SK-N-SH (cell line): ENCODE measurements at regions not wholly inside any gene's neighbourhood (a gene's known extent, or its start where the extent isn't known, plus 50 kb on each side); places are given as distances from the start of the nearest gene placed in this dataset.

Source experiments
- CTCF ChIA-PET: fragments of 300-600, 350-600 bp; formaldehyde crosslinking; extraction: SDS; loops from one replicate; lab custom pipeline; 2021; lab: Yijun Ruan, JAX
- POLR2A ChIA-PET: fragments of 350-600 bp; sonication (Branson Sonifier 250); formaldehyde crosslinking; extraction: SDS; loops from one replicate; lab custom pipeline; 2020; ENCODE audit warnings: antibody characterized with exemption, inconsistent platforms; lab: Yijun Ruan, JAX
- DNase-seq: peaks from one replicate; pipeline ENCODE4 v3.0.0; 2012
- H2AFZ ChIP-seq: fragments of 200-600 bp; sonication (generic); 2 replicates; pipeline ENCODE4 v1.8.1; 2016; ENCODE audit warnings: antibody characterized with exemption, mild to moderate bottlenecking, low read depth
- H3F3A ChIP-seq: fragments of 200-600 bp; sonication (generic); replicated peaks from 2 replicates; pipeline ENCODE3; 2016; ENCODE audit warnings: antibody characterized with exemption, mild to moderate bottlenecking; ENCODE audit not compliant: insufficient read depth
- H3K27ac ChIP-seq, 2 experiments: fragments of 200-500 bp in 1 of 2; fragments of 200-600 bp in 1 of 2; sonication (Bioruptor generic) in 1 of 2; sonication (generic), shearing (Covaris generic) in 1 of 2; 2 replicates each; pipeline versions ENCODE4 v1.5.1 to v1.6.1; 2014 to 2016; ENCODE audit warnings: low read depth in 2 of 2, inconsistent platforms in 1 of 2, low read length in 1 of 2, mild to moderate bottlenecking in 1 of 2, mixed read lengths in 1 of 2
- H3K27me3 ChIP-seq: fragments of 200-600 bp; sonication (generic), shearing (Covaris generic); 2 replicates; pipeline ENCODE4 v1.6.1; 2016; ENCODE audit warnings: mixed run types; ENCODE audit not compliant: insufficient read depth
- H3K36me3 ChIP-seq, 2 experiments: fragments of 200-500 bp in 1 of 2; fragments of 200-600 bp in 1 of 2; sonication (Bioruptor generic) in 1 of 2; sonication (generic) in 1 of 2; replicated peaks in 1 of 2; 2 replicates each; pipeline versions ENCODE3 to v1.5.1; 2014 to 2016; ENCODE audit warnings: low read length in 1 of 2, mild to moderate bottlenecking in 1 of 2; ENCODE audit not compliant: insufficient read depth in 2 of 2, control insufficient read depth in 1 of 2
- H3K4me1 ChIP-seq, 2 experiments: fragments of 200-500 bp in 1 of 2; fragments of 200-600 bp in 1 of 2; sonication (Bioruptor generic) in 1 of 2; sonication (generic), shearing (Covaris generic) in 1 of 2; 2 replicates each; pipeline versions ENCODE4 v1.5.1 to v1.6.1; 2014 to 2016; ENCODE audit warnings: low read depth in 1 of 2, low read length in 1 of 2, mixed run types in 1 of 2; ENCODE audit not compliant: insufficient read depth in 2 of 2, control insufficient read depth in 1 of 2
- H3K4me2 ChIP-seq: fragments of 200-600 bp; sonication (generic), shearing (Covaris generic); 2 replicates; pipeline ENCODE4 v1.6.1; 2017; ENCODE audit warnings: mixed run types
- H3K4me3 ChIP-seq, 2 experiments: fragments of 200-500 bp in 1 of 2; fragments of 200-600 bp in 1 of 2; sonication (Bioruptor generic) in 1 of 2; sonication (generic), shearing (Covaris generic) in 1 of 2; 2 replicates each; pipeline versions ENCODE4 v1.5.1 to v1.8.1; 2014 to 2016; ENCODE audit warnings: low read depth in 2 of 2, inconsistent platforms in 1 of 2, low read length in 1 of 2, mild to moderate bottlenecking in 1 of 2, mixed read lengths in 1 of 2, moderate library complexity in 1 of 2
- H3K79me2 ChIP-seq: fragments of 200-600 bp; sonication (generic); 2 replicates; pipeline ENCODE4 v1.8.1; 2017; ENCODE audit warnings: mild to moderate bottlenecking; ENCODE audit not compliant: insufficient read depth
- H3K9ac ChIP-seq: fragments of 200-600 bp; sonication (generic); 2 replicates; pipeline ENCODE4 v1.6.1; 2017; ENCODE audit warnings: mixed run types
- H3K9me2 ChIP-seq: fragments of 200-600 bp; sonication (generic); 2 replicates; pipeline ENCODE4 v1.6.1; 2017; ENCODE audit warnings: mixed run types
- H3K9me3 ChIP-seq: fragments of 200-600 bp; sonication (generic); 2 replicates; pipeline ENCODE4 v1.6.1; 2017; ENCODE audit warnings: mixed run types, mild to moderate bottlenecking, moderate library complexity
- H4K20me1 ChIP-seq: fragments of 200-600 bp; sonication (generic); 2 replicates; pipeline ENCODE4 v1.6.1; 2017; ENCODE audit warnings: mild to moderate bottlenecking, mixed run types; ENCODE audit not compliant: insufficient read depth
- ELF1 ChIP-seq: IDR thresholded peaks from 2 replicates; pipeline ENCODE4 v1.4.0; 2012
- FOSL2 ChIP-seq: IDR thresholded peaks from 2 replicates; pipeline ENCODE4 v1.4.0; 2012; ENCODE audit warnings: low read depth, mild to moderate bottlenecking, moderate library complexity, borderline replicate concordance
- GABPA ChIP-seq: IDR thresholded peaks from 2 replicates; pipeline ENCODE4 v1.4.0; 2012; ENCODE audit warnings: low read depth, mild to moderate bottlenecking
- MEF2A ChIP-seq: IDR thresholded peaks from 2 replicates; pipeline ENCODE4 v1.4.0; 2012; ENCODE audit warnings: low read depth, borderline replicate concordance
- MXI1 ChIP-seq: IDR thresholded peaks from 2 replicates; pipeline ENCODE4 v1.6.1; 2012; ENCODE audit warnings: mild to moderate bottlenecking, low read depth, low read length, improper control_type of control experiment
- POLR2AphosphoS5 ChIP-seq: IDR thresholded peaks from 2 replicates; pipeline ENCODE4 v1.6.1; 2012; ENCODE audit warnings: low read depth, low read length
- RCOR1 ChIP-seq: fragments of 150-350 bp; IDR thresholded peaks from 2 replicates; pipeline ENCODE4 v1.6.1; 2017; ENCODE audit warnings: antibody characterized with exemption, low read length
- RXRA ChIP-seq: IDR thresholded peaks from 2 replicates; pipeline ENCODE4 v1.4.0; 2012; ENCODE audit warnings: low read depth, mild to moderate bottlenecking, borderline replicate concordance
- SIN3A ChIP-seq: IDR thresholded peaks from 2 replicates; pipeline ENCODE4 v1.6.1; 2012; ENCODE audit warnings: low read depth, mild to moderate bottlenecking, low read length, moderate library complexity, borderline replicate concordance
- SMC3 ChIP-seq: IDR thresholded peaks from 2 replicates; pipeline ENCODE4 v1.6.1; 2012; ENCODE audit warnings: low read depth, low read length, improper control_type of control experiment
- TAF1 ChIP-seq: IDR thresholded peaks from 2 replicates; pipeline ENCODE4 v1.6.1; 2012; ENCODE audit warnings: low read depth, mild to moderate bottlenecking, low read length, moderate library complexity, borderline replicate concordance
- WGBS: methylation state at CpG from one replicate; pipeline ENCODE4 v1.1.6; 2017; ENCODE audit warnings: low lambda C conversion rate; 5-methylcytosine and 5-hydroxymethylcytosine counted together
- TF ChIP-seq, protein P1 (sequence below): IDR thresholded peaks from 2 replicates; pipeline ENCODE4 v1.4.0; 2012; ENCODE audit warnings: low read depth, borderline replicate concordance
- TF ChIP-seq, protein P2 (sequence below): fragments of 200-600 bp; sonication (generic); IDR thresholded peaks from 2 replicates; pipeline ENCODE4 v1.6.1; 2017; ENCODE audit warnings: antibody characterized with exemption, mild to moderate bottlenecking, moderate library complexity
- TF ChIP-seq, protein P3 (sequence below): IDR thresholded peaks from 2 replicates; pipeline ENCODE4 v1.4.0; 2012; ENCODE audit warnings: low read depth
- TF ChIP-seq, protein P4 (sequence below): IDR thresholded peaks from 2 replicates; pipeline ENCODE4; 2012
- TF ChIP-seq, protein P5 (sequence below): fragments of 150-350 bp; IDR thresholded peaks from 2 replicates; pipeline ENCODE4 v1.6.1; 2017; ENCODE audit warnings: antibody characterized with exemption, low read length, low read depth, borderline replicate concordance

DNA sequence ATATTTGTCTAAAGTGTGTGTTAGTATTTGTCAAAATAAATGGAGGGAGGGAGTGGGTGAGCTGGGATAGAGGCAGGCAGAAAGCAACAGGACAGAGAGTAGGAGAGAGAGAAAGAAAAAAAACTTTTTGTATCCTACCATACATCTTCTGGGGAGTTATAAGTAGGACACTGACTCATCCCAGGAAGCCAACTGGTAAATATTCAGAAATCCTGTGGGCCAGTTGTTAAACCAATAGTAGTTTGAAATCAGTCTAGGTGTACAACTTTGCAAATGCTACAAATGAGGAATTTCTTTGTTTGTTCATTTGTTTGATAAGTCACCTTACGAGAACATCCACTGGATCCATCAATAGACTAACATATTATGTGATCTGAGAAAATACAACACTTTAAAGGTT, 980.9 kb downstream of the GATA3 start:
- no peak overlapping the region for H2AFZ ChIP-seq
- H3F3A ChIP-seq = no peaks in the 10 kb centered on the region
- H3K9me2 ChIP-seq = no peaks in the 10 kb centered on the region
- ChIA-PET POLR2A (no interaction called here), CTCF (no interaction called here)
- H4K20me1 ChIP-seq = no peaks in the 10 kb centered on the region
- no peak for DNase-seq
- no peaks in the 10 kb centered on the region for H3K9me3 ChIP-seq
- no peak overlapping the region for H3K4me2 ChIP-seq
- H3K4me1 ChIP-seq = no peaks in the 10 kb centered on the region
- 27% methylated on average over 1 of the region's 1 CpG for WGBS
- no peak overlapping the region for H3K9ac ChIP-seq
- no peak overlapping the region for H3K27ac ChIP-seq
- no peaks in the 10 kb centered on the region for H3K27me3 ChIP-seq
- no peak overlapping the region for H3K4me3 ChIP-seq
- H3K36me3 ChIP-seq = no peaks in the 10 kb centered on the region
- TF ChIP-seq TAF1 (no peak), SIN3A (no peak), RCOR1 (no peak), RXRA (no peak), GABPA (no peak), MXI1 (no peak), ELF1 (no peak), POLR2AphosphoS5 (no peak), SMC3 (no peak), MEF2A (no peak), FOSL2 (no peak)
- TF ChIP-seq, protein P1, sequence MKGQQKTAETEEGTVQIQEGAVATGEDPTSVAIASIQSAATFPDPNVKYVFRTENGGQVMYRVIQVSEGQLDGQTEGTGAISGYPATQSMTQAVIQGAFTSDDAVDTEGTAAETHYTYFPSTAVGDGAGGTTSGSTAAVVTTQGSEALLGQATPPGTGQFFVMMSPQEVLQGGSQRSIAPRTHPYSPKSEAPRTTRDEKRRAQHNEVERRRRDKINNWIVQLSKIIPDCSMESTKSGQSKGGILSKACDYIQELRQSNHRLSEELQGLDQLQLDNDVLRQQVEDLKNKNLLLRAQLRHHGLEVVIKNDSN = no peak
- TF ChIP-seq, protein P2, sequence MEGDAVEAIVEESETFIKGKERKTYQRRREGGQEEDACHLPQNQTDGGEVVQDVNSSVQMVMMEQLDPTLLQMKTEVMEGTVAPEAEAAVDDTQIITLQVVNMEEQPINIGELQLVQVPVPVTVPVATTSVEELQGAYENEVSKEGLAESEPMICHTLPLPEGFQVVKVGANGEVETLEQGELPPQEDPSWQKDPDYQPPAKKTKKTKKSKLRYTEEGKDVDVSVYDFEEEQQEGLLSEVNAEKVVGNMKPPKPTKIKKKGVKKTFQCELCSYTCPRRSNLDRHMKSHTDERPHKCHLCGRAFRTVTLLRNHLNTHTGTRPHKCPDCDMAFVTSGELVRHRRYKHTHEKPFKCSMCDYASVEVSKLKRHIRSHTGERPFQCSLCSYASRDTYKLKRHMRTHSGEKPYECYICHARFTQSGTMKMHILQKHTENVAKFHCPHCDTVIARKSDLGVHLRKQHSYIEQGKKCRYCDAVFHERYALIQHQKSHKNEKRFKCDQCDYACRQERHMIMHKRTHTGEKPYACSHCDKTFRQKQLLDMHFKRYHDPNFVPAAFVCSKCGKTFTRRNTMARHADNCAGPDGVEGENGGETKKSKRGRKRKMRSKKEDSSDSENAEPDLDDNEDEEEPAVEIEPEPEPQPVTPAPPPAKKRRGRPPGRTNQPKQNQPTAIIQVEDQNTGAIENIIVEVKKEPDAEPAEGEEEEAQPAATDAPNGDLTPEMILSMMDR = no peak
- TF ChIP-seq, protein P3, sequence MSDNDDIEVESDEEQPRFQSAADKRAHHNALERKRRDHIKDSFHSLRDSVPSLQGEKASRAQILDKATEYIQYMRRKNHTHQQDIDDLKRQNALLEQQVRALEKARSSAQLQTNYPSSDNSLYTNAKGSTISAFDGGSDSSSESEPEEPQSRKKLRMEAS = no peak
- TF ChIP-seq, protein P4, sequence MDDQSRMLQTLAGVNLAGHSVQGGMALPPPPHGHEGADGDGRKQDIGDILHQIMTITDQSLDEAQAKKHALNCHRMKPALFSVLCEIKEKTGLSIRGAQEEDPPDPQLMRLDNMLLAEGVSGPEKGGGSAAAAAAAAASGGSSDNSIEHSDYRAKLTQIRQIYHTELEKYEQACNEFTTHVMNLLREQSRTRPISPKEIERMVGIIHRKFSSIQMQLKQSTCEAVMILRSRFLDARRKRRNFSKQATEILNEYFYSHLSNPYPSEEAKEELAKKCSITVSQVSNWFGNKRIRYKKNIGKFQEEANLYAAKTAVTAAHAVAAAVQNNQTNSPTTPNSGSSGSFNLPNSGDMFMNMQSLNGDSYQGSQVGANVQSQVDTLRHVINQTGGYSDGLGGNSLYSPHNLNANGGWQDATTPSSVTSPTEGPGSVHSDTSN = no peak
- TF ChIP-seq, protein P5, sequence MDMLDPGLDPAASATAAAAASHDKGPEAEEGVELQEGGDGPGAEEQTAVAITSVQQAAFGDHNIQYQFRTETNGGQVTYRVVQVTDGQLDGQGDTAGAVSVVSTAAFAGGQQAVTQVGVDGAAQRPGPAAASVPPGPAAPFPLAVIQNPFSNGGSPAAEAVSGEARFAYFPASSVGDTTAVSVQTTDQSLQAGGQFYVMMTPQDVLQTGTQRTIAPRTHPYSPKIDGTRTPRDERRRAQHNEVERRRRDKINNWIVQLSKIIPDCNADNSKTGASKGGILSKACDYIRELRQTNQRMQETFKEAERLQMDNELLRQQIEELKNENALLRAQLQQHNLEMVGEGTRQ = no peak
- no peaks in the 10 kb centered on the region for H3K79me2 ChIP-seq
